ENCODE measurements at regions not wholly inside any gene's neighbourhood (a gene's known extent, or its start where the extent isn't known, plus 50 kb on each side); places are given as distances from the start of the nearest gene placed in this dataset.
"Not testable (repeated sequence)": the region's sequence is repeated elsewhere in the genome, so short reads cannot be mapped to it uniquely, and the experiment has no call there.

DNA sequence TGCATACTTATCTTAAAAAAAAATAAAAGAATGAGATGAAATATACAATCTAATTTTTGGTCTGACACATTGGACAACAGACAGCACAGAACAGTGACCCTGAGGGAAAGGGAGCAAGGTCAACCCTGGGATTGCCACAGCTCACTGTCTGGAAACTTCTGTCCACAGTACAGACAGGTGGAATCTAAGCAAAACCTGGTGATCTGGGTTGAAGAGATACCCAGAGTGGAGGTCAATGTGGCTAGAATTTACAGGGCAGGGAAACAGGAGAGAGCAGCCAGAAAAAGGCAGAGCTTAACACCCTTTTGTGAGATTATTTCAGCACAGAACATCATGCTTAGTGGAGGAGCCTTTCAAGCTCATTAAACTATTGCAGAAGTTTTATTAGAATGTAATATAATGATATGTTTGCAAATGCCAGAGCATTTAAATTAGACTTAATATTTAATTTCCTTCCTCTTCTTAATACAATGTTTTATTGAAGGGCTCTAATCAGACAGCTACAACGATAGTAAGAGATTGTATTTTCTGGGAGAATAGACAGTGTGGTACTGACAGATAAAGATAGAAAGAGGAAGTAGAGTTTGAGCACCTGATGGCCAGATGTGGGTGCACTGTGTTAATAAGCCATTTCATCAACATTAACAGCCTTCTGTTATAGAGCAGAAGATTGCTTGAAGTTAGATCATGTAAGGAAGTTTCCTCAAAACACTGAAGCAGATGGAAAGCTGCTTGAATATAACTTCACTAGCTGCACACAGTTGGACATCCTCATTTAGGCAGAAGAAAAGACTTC, 309.4 kb downstream of the HGF start:
- FAIRE-seq (no peak), DNase-seq (ENCODE audit: insufficient read length, low spot score) (no peak)
- TF ChIP-seq POLR2AphosphoS5 (IDR thresholded peaks at IDR 0.05; ENCODE audit: low read depth, low read length), result no peak
- 0 out of 2 replicates have a peak, but pooled peaks have one; percentile 21 for TF ChIP-seq SPI1 (IDR thresholded peaks at IDR 0.05; ENCODE audit: low read depth, low read length)

DNA sequence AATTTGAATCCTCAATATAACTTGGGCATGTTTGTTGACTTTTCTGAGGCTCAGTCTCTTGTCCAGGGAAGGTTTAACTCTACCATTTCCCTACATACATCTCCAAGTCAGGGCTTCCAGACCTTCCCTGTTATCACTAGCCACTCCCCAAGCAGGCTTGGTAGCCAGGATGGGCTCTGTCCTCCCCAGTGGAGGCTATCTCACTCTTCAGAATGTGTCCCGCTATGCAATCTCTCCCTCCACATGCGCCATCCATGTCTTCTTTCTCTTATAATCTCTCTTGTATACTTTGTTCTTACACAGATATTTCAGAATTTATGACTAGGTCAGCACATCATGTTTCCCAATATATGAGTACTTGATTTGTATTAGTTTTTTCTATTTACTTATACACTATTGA, 310.4 kb downstream of the HGF start:
- no peak for TF ChIP-seq POLR2AphosphoS5 (IDR thresholded peaks at IDR 0.05; ENCODE audit: low read depth, low read length)
- no peak for TF ChIP-seq POLR2A (IDR thresholded peaks at IDR 0.05; ENCODE audit: low read depth, low read length)
- no peak for TF ChIP-seq SPI1 (IDR thresholded peaks at IDR 0.05; ENCODE audit: low read depth, low read length)
- no peak for TF ChIP-seq POU2F2 (IDR thresholded peaks at IDR 0.05; ENCODE audit: low read depth, low read length)
- no peak for TF ChIP-seq TAF1 (IDR thresholded peaks at IDR 0.05; ENCODE audit: low read depth, low read length)
- TF ChIP-seq PAX5 (IDR thresholded peaks at IDR 0.05; ENCODE audit: insufficient read depth, low read length, severe bottlenecking), result no peak
- FAIRE-seq, result no peak
- DNase-seq (ENCODE audit: insufficient read length, low spot score), result no peak

DNA sequence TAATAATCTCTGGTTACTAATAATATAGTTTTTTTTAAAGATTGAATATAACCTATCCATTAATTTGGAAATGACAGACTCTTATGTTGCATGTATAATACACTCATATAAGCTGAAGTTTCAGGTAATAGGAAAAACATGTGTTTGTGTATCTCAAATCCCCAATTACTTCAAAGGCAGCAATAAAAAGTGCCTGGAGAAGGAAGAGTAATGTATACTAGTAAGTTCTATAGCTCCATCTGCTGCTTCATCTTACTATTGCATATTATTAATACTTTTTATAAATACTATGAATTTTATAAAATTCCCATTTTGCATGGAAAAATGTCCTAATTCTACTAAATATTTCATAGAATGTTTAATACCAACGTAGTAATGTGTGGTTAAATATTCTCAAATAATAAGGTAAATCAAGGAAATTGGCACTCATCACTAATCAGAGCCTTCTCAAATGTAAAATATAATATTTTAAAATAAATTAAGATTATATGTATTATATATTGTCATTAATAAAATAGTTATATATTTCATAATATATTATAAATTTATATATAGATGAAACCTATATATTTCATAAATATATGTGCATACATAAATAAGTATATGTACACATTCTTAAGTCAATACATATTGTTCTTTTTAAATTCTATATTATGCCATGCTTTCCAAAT, 311.9 kb downstream of the HGF start:
- no peak for DNase-seq (ENCODE audit: insufficient read length, low spot score)
- no peak for TF ChIP-seq POLR2AphosphoS5 (IDR thresholded peaks at IDR 0.05; ENCODE audit: low read depth, low read length)
- no peak for TF ChIP-seq POLR2A (IDR thresholded peaks at IDR 0.05; ENCODE audit: low read depth, low read length)
- no peak for TF ChIP-seq TAF1 (IDR thresholded peaks at IDR 0.05; ENCODE audit: low read depth, low read length)
- TF ChIP-seq POU2F2 (IDR thresholded peaks at IDR 0.05; ENCODE audit: low read depth, low read length), result no peak
- TF ChIP-seq SPI1 (IDR thresholded peaks at IDR 0.05; ENCODE audit: low read depth, low read length), result no peak
- no peak for TF ChIP-seq PAX5 (IDR thresholded peaks at IDR 0.05; ENCODE audit: insufficient read depth, low read length, severe bottlenecking)
- FAIRE-seq, result no peak

DNA sequence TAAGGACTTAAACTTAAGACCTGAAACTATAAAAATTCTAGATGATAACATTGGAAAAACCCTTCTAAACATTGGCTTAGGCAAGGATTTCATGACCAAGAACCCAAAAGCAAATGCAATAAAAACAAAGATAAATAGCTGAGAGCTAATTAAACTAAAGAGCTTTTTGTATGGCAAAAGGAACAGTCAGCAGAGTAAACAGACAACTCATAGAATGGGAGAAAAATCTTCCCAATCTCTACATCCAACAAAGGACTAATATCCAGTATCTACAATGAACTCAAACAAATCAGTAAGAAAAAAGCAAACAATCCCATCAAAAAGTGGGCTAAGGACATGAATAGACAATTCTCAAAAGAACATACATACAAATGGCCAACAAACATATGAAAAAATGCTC, 316.1 kb downstream of the HGF start:
- DNase-seq (ENCODE audit: insufficient read length, low spot score); FAIRE-seq: not testable (repeated sequence)

DNA sequence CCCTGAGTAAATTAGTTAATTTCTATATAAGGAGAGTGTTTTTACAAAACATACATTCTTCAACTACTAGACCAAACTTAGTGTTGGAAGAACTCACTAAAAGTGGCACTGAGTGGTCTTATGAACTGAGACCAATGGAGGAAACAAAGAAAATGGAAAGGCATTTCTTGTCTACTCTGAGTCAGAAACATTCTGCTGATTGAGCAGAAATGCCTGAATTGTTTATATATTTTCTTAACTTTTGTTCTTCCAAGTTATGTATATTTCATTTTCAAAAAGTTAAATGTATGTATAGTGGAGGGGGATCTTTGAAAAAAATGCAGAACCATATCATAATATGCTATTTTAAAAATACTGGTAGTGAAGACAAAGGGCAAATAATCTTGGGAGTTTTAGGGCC, 320.7 kb downstream of the HGF start:
- no peak for FAIRE-seq
- TF ChIP-seq TAF1 (IDR thresholded peaks at IDR 0.05; ENCODE audit: low read depth, low read length) (no peak), POLR2A (IDR thresholded peaks at IDR 0.05; ENCODE audit: low read depth, low read length) (no peak), SPI1 (IDR thresholded peaks at IDR 0.05; ENCODE audit: low read depth, low read length) (no peak), PAX5 (IDR thresholded peaks at IDR 0.05; ENCODE audit: insufficient read depth, low read length, severe bottlenecking) (no peak), POU2F2 (IDR thresholded peaks at IDR 0.05; ENCODE audit: low read depth, low read length) (no peak), POLR2AphosphoS5 (IDR thresholded peaks at IDR 0.05; ENCODE audit: low read depth, low read length) (no peak)

DNA sequence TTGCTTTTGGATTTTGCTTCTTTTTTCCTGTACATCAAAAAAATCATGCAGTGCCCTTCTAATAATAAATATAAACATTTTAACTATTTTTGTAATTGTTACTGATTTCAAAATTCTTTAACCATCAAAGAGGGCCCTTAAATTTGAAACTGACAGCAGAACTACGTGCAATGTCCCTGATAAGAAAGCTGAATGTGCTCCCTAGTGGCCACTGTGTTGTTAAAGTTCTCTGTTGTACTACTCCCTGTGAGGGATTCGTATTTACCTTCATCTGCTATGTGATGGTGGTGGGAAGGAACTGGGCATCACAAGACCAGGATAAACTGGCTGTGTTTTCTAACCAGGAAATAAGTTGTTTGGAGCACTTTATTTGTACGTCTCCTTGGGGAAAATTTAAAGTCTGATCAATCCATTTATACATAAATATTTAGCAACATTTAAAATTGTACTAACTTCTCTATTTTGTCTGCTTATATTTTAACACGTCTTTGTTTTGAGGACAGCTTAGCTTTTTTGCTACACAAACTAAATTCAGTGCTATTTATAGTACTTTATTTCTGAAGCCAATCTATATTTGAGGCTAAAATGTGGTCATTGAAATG, 322.4 kb downstream of the HGF start:
- TF ChIP-seq POLR2A (IDR thresholded peaks at IDR 0.05; ENCODE audit: low read depth, low read length) (no peak), TAF1 (IDR thresholded peaks at IDR 0.05; ENCODE audit: low read depth, low read length) (no peak), POLR2AphosphoS5 (IDR thresholded peaks at IDR 0.05; ENCODE audit: low read depth, low read length) (no peak), SPI1 (IDR thresholded peaks at IDR 0.05; ENCODE audit: low read depth, low read length) (no peak), PAX5 (IDR thresholded peaks at IDR 0.05; ENCODE audit: insufficient read depth, low read length, severe bottlenecking) (no peak), POU2F2 (IDR thresholded peaks at IDR 0.05; ENCODE audit: low read depth, low read length) (no peak)
- DNase-seq (ENCODE audit: insufficient read length, low spot score) (no peak), FAIRE-seq (no peak)

More for the DNA sequence above, 320.7 kb downstream of the HGF start:
- no peak for DNase-seq (ENCODE audit: insufficient read length, low spot score)

DNA sequence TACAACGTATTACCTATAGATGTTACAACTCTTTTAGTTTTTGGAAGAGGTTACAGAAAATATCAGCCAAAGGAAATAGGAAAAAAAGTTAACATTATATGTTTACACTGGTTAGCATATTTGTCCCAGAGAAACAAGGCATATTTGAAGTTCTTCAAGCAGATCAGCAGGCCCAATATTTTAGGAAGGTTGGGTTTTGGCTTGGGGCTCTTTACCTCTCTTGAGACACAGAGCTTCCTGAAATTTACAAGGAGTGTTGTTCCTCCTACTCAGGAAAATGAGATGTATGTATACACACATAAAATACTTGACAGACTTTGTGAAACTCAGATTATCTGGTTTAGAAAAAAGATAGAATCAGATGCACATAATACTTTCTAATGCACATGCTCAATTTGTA, 323.6 kb downstream of the HGF start:
- no peak for TF ChIP-seq TAF1 (IDR thresholded peaks at IDR 0.05; ENCODE audit: low read depth, low read length)
- no peak for TF ChIP-seq POLR2A (IDR thresholded peaks at IDR 0.05; ENCODE audit: low read depth, low read length)
- TF ChIP-seq POLR2AphosphoS5 (IDR thresholded peaks at IDR 0.05; ENCODE audit: low read depth, low read length), result no peak
- no peak for TF ChIP-seq PAX5 (IDR thresholded peaks at IDR 0.05; ENCODE audit: insufficient read depth, low read length, severe bottlenecking)
- no peak for TF ChIP-seq SPI1 (IDR thresholded peaks at IDR 0.05; ENCODE audit: low read depth, low read length)
- no peak for TF ChIP-seq POU2F2 (IDR thresholded peaks at IDR 0.05; ENCODE audit: low read depth, low read length)
- DNase-seq (ENCODE audit: insufficient read length, low spot score) (no peak), FAIRE-seq (no peak)

DNA sequence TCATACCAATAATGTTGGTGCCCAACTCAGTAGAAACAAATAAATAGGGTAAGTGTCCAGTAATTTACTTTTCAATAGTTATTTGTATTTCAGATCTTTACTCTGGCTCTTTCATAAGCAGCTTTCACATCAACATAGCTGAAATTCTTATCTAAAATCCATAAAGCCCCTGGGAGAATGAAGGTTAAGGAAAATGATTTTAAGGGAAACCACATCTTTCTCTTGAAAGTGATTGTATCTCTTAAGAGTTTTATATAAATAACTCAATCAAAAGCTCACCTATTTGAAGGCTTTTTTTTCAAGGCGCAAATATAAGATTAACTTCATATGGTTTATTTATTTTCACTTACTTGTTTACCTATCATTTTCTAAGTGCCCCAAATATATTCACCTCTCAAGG, 324.4 kb downstream of the HGF start:
- DNase-seq (ENCODE audit: insufficient read length, low spot score), result no peak
- FAIRE-seq, result no peak
- TF ChIP-seq POLR2A (IDR thresholded peaks at IDR 0.05; ENCODE audit: low read depth, low read length), result no peak
- TF ChIP-seq TAF1 (IDR thresholded peaks at IDR 0.05; ENCODE audit: low read depth, low read length), result no peak
- no peak for TF ChIP-seq POLR2AphosphoS5 (IDR thresholded peaks at IDR 0.05; ENCODE audit: low read depth, low read length)
- TF ChIP-seq SPI1 (IDR thresholded peaks at IDR 0.05; ENCODE audit: low read depth, low read length), result no peak
- TF ChIP-seq PAX5 (IDR thresholded peaks at IDR 0.05; ENCODE audit: insufficient read depth, low read length, severe bottlenecking), result no peak
- TF ChIP-seq POU2F2 (IDR thresholded peaks at IDR 0.05; ENCODE audit: low read depth, low read length), result no peak

DNA sequence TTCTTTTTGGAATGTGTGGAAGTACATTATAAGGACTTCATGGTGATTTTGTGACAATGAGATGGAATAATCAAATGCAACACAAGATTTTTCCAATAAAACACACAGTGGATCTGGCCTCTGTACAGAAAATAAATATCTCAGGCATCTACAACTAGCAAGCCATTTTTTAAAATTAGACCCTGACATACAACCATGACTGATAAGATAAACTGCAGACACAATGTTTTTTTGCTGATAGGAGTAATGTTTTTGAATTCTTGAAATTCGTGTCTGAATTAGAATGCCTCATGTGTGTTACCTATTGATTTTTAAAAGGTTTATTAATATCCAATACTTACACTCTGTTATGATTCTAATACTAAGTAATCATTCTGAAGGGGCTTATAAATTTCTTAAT, 328.1 kb downstream of the HGF start:
- TF ChIP-seq POU2F2 (IDR thresholded peaks at IDR 0.05; ENCODE audit: low read depth, low read length) (no peak), POLR2A (IDR thresholded peaks at IDR 0.05; ENCODE audit: low read depth, low read length) (no peak), TAF1 (IDR thresholded peaks at IDR 0.05; ENCODE audit: low read depth, low read length) (no peak), POLR2AphosphoS5 (IDR thresholded peaks at IDR 0.05; ENCODE audit: low read depth, low read length) (no peak), SPI1 (IDR thresholded peaks at IDR 0.05; ENCODE audit: low read depth, low read length) (no peak), PAX5 (IDR thresholded peaks at IDR 0.05; ENCODE audit: insufficient read depth, low read length, severe bottlenecking) (no peak)
- FAIRE-seq (no peak), DNase-seq (ENCODE audit: insufficient read length, low spot score) (no peak)
